ENCODE measurements at regions not wholly inside any gene's neighbourhood (a gene's known extent, or its start where the extent isn't known, plus 50 kb on each side); places are given as distances from the start of the nearest gene placed in this dataset.

DNA sequence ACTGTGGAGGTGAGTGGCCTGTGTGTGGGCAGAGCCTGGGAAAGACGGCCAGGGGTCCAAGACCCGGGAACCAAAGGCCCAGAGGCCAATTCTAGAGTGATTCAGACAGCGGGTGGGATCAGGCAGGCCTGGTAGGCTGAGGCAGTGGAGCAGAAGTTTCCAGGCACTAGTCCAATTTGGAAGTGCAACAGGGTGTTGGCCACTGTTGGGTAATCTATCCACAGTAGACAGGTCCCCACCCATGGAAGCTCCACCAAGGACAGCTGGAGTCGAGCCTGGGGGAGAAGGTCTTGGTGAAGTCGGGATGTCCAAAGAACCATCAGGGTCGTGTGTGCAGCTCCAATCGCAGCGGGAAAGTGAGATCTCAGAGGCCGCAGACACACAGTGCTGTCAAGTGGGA lies 125.8 kb upstream of the COPS8 start:
- DNase-seq = no peak
- intact Hi-C loops (cut with DNase I, micrococcal nuclease) = no loop called here
- no peak for ATAC-seq

DNA sequence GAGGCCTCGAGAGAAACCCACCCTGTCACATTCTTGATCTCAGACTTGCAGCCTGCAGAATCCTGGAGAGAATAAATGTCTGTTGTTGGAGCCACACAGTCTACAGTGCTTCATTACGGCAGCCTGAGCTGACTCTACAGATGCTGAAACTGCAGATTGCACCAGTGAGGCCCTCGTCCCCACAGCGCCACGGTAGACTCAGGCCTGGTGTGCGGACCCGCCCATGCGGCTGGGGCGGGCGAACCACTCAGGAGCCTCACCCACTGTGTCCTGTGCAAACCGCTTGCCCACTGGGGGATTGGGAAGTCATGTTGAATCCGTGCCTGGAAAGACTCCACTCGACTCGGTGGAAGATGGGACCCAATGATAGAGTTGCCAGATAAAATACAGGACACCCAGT lies 125.2 kb upstream of the COPS8 start:
- intact Hi-C loops (cut with DNase I, micrococcal nuclease) = no loop called here
- ATAC-seq (no peak), DNase-seq (no peak)

DNA sequence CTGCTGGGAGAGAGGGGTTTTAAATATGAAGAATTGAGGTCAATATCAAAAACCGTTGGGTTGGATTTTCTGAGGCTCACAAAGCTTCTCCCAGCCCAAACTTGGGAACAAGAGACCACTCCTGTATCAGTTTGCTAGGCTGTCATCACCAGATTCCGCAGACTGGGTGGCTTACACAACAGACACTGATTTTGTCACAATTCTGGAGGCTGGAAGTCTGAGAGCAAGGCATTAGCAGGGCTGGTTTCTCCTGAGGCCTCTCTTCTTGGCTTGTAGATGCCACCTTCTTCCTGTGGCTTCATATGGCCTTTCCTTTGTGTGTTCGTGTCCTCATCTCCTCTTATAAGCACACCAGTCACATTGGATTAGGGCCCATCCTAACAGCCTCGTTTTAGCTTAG lies 122.9 kb upstream of the COPS8 start:
- DNase-seq = no peak
- ATAC-seq = no peak
- intact Hi-C loops (cut with DNase I, micrococcal nuclease) = no loop called here

- DNase-seq (no peak), ATAC-seq (no peak)
- intact Hi-C loops (cut with DNase I, micrococcal nuclease) = no loop called here
Observed at GRCh38 chr2:236963631-236964182, 122.0 kb upstream of the COPS8 start.

- ATAC-seq (no peak), DNase-seq (no peak)
- intact Hi-C loops (cut with DNase I, micrococcal nuclease) = no loop called here
Observed at GRCh38 chr2:236964291-236964690, 121.4 kb upstream of the COPS8 start.

- intact Hi-C loops (cut with DNase I, micrococcal nuclease) = no loop called here
- no peak for DNase-seq
- ATAC-seq = no peak
Observed at GRCh38 chr2:236965021-236965840, 120.5 kb upstream of the COPS8 start.

- intact Hi-C loops (cut with DNase I, micrococcal nuclease) = no loop called here
Observed at GRCh38 chr2:236965841-236966096, 119.9 kb upstream of the COPS8 start.

GRCh38 chr2:236967499-236967783 lies 118.2 kb upstream of the COPS8 start:
- ATAC-seq = no peak
- DNase-seq = no peak
- intact Hi-C loops (cut with DNase I, micrococcal nuclease) = no loop called here

More at GRCh38 chr2:236965841-236966096, 119.9 kb upstream of the COPS8 start:
- DNase-seq (no peak), ATAC-seq (no peak)

DNA sequence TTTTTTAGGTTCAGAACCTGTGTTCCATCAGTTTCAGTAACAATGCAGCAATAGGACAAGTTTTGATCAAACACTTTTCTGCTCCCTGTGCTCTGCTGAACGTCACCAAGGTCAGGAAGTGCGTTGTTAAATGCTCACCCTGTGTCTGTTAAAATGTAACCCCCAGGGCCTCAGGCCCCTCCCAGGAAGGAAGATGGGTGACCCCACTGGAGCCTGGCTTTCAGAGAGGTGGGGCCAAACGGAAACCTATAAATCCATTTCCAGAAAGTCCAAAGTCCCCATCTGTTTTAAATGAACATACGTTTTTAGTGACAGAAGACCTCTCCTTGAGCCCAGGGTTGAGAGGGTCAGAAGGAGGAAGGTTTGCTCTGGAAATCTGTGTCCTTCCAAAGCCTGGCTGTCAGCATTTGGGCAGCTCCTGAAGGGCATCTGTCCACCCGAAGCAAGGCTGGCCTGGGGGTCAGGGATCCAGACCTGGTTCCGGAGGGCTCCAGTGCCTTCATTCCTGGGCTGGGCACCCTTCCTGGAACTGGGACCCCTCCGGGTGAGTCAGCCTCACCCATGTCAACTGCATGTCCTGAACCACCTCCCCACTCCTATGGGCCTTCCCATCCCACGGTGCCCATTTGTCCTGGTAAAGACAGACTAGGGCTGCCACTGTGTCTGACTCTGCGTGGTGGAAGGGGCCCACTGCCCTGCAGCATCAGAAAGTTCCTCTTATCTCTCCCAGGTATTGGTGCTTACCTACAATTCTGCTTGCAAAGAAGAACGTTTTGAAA lies 117.4 kb upstream of the COPS8 start:
- ATAC-seq (peak; percentile 92), DNase-seq (peak; percentile 31 to 57)
- intact Hi-C loops (cut with DNase I, micrococcal nuclease) = no loop called here

GRCh38 chr2:236968880-236969534 lies 116.7 kb upstream of the COPS8 start:
- DNase-seq = no peak
- intact Hi-C loops (cut with DNase I, micrococcal nuclease) = no loop called here

GRCh38 chr2:236969767-236970655 lies 115.7 kb upstream of the COPS8 start:
- no peak for DNase-seq
- intact Hi-C loops (cut with DNase I, micrococcal nuclease) = no loop called here
- no peak for ATAC-seq

More at GRCh38 chr2:236968880-236969534, 116.7 kb upstream of the COPS8 start:
- ATAC-seq = no peak

GRCh38 chr2:236970656-236971010 lies 115.1 kb upstream of the COPS8 start:
- DNase-seq (no peak), ATAC-seq (no peak)
- intact Hi-C loops (cut with DNase I, micrococcal nuclease) = no loop called here

GRCh38 chr2:236971131-236971821 lies 114.4 kb upstream of the COPS8 start:
- DNase-seq (no peak), ATAC-seq (no peak)
- intact Hi-C loops (cut with DNase I, micrococcal nuclease) = no loop called here

DNA sequence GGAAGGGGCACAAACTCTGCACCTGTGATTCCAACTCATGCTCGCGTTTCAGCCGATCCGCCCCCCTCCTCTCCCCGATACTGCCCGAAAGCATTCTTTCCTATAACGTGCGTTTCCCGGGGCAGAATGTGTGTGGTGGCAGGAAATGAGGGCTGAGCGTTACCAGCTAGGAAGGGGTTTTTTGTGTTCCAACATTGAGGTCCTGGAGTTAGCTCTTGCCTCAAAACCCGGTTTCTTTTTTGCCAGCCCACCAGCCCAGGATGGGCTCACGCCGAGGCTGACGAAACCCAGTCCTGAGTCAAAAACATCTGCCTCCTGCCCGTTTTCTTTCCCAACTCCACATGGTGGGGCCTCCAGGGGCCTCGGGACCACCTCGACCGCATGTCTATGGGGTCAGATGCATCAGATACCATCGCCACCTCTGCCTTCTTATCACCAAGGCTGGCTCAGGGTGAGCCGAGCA lies 113.7 kb upstream of the COPS8 start:
- intact Hi-C loops (cut with DNase I, micrococcal nuclease) = no loop called here
- DNase-seq (no peak), ATAC-seq (no peak)

- intact Hi-C loops (cut with DNase I, micrococcal nuclease) = no loop called here
- DNase-seq (peak; percentile 39 to 58), ATAC-seq (peak; percentile 77)
Observed at GRCh38 chr2:236972491-236973342, 113.0 kb upstream of the COPS8 start.

- DNase-seq = no peak
- intact Hi-C loops (cut with DNase I, micrococcal nuclease) = no loop called here
- ATAC-seq = no peak
Observed at GRCh38 chr2:236973343-236973980, 112.2 kb upstream of the COPS8 start.

DNA sequence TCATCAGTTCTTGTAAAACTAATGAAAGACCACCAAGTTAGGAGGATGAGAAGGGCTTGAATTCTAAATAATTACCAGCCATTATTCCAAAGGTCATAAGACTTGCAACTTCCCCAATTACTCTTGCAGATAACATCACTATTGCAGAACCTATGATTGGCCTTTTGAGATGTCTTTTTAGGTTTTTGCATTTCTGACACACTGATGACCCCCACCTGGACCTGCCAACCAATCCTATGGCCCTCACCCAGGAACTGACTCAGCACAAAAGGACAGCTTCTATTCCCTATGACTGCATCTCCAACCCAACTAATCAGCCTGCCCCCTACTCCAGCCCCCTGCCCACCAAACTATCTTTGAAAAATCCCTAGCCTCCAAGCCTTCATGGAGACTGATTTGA lies 111.5 kb upstream of the COPS8 start:
- intact Hi-C loops (cut with DNase I, micrococcal nuclease) = no loop called here
- ATAC-seq = no peak
- no peak for DNase-seq
